ENCODE measurements at regions not wholly inside any gene's neighbourhood (a gene's known extent, or its start where the extent isn't known, plus 50 kb on each side); places are given as distances from the start of the nearest gene placed in this dataset.

- TF ChIP-seq ATF3 (IDR thresholded peaks at IDR 0.05; ENCODE audit: insufficient read depth, low read depth, low read length) (no peak), TBP (IDR thresholded peaks at IDR 0.05; ENCODE audit: low read depth, low read length) (no peak), SRF (IDR thresholded peaks at IDR 0.05; ENCODE audit: low read depth, low read length) (no peak)
- Histone ChIP-seq H3K23me2 (ENCODE audit: low read depth, low read length) (peaks cover 4% of the 10 kb centered on the region; the same call in 1 of the 2 replicates), H2AFZ (ENCODE audit: low read length) (no peak overlapping the region), H3K4me1 (replicated peaks in 1 of 4; ENCODE audit: control insufficient read depth in 3 of 4, insufficient read depth in 4 of 4, low read length in 3 of 4) (peaks cover 0 to 5% (median 2%) of the 10 kb centered on the region in 4 experiments; a peak in 2 of 7 replicates), H3K4me3 (ENCODE audit: extremely low read depth in 1 of 4, insufficient read depth in 2 of 4, low read depth in 3 of 4, low read length in 4 of 4) (no peak overlapping the region), H3K27ac (ENCODE audit: low read depth, low read length) (no peak overlapping the region), H3K18ac (ENCODE audit: extremely low read depth, low read length) (no peak overlapping the region), H2BK12ac (ENCODE audit: low read depth, low read length) (no peak overlapping the region), H2BK15ac (ENCODE audit: low read length) (no peak overlapping the region), H3K79me1 (ENCODE audit: low read depth, low read length) (no peaks in the 10 kb centered on the region), H2BK120ac (replicated peaks; ENCODE audit: low read depth, low read length) (no peak overlapping the region), H3K79me2 (ENCODE audit: control insufficient read depth in 1 of 2, insufficient read depth in 2 of 2, low read length in 2 of 2) (no peaks in the 10 kb centered on the region), H3K4me2 (ENCODE audit: insufficient read depth in 1 of 2, low read depth in 2 of 2, low read length in 2 of 2) (no peak overlapping the region), H3K27me3 (replicated peaks in 1 of 4; ENCODE audit: control insufficient read depth in 3 of 4, extremely low read depth in 1 of 4, insufficient read depth in 3 of 4, low read length in 3 of 4) (no peaks in the 10 kb centered on the region), H3K4ac (replicated peaks; ENCODE audit: insufficient read length, low read depth, low read length) (no peak overlapping the region), H2AK5ac (ENCODE audit: low read depth, low read length) (no peak overlapping the region), H4K20me1 (replicated peaks in 1 of 2; ENCODE audit: control insufficient read depth in 1 of 2, insufficient read depth in 2 of 2, low read length in 2 of 2) (peaks cover 0 to 2% of the 10 kb centered on the region in 2 experiments), H3K56ac (replicated peaks; ENCODE audit: insufficient read length, low read depth, low read length) (no peak overlapping the region), H3K23ac (ENCODE audit: insufficient read length) (no peak overlapping the region), H2BK5ac (ENCODE audit: low read depth, low read length) (no peak overlapping the region), H4K5ac (ENCODE audit: insufficient read length, low read depth, low read length) (no peak overlapping the region), H3K9ac (replicated peaks in 1 of 4; ENCODE audit: extremely low read depth in 1 of 4, low read depth in 3 of 4, low read length in 3 of 4) (no peak overlapping the region), H4K8ac (ENCODE audit: extremely low read depth, insufficient read depth, low read length) (no peak overlapping the region), H2BK20ac (ENCODE audit: low read length) (no peak overlapping the region), H3K36me3 (ENCODE audit: control insufficient read depth in 2 of 4, insufficient read depth in 4 of 4, low read length in 3 of 4) (no peaks in the 10 kb centered on the region), H3K14ac (ENCODE audit: insufficient read length) (no peak overlapping the region), H4K91ac (replicated peaks; ENCODE audit: insufficient read length, low read length) (no peak overlapping the region), H3K9me3 (ENCODE audit: insufficient read depth in 2 of 2, low read depth in 1 of 2, low read length in 1 of 2) (no peaks in the 10 kb centered on the region)
- ChIA-PET POLR2A (ENCODE audit: partially characterized antibody) (no interaction called here), CTCF (ENCODE audit: partially characterized antibody) (interaction anchor here (1.2 to 1.6 kb wide), 2 partner anchors 10 to 11 kb away, joined by 3 read pairs; no protein-coding TSS in a partner anchor)
- FAIRE-seq (no peak), DNase-seq (ENCODE audit: low read depth in 1 of 2, low spot score in 2 of 2) (no peak)
- WGBS, 2 experiments (ENCODE audit: extremely low coverage in 1 of 2, insufficient coverage in 1 of 2, insufficient read length in 1 of 2, insufficient replicate concordance in 2 of 2, low coverage in 1 of 2, low lambda C conversion rate in 2 of 2, missing lambda C conversion rate in 1 of 2): 87 to 100% methylated on average over 2 to 7 of the region's 7 CpGs
Measured at GRCh38 chr2:105689484-105689883, 55.2 kb upstream of the NCK2 start.
